WTC11 (cell line): ENCODE measurements at regions not wholly inside any gene's neighbourhood (a gene's known extent, or its start where the extent isn't known, plus 50 kb on each side); places are given as distances from the start of the nearest gene placed in this dataset.

Experiments used
- ATAC-seq: fragments of 200-7000 bp; cut with Tn5 transposase; 2 replicates; pipeline ENCODE4 v1.10.0; 2021; ENCODE audit warnings: mild to moderate bottlenecking, moderate library complexity
- CTCF ChIA-PET: fragments of 300-600 bp; sonication (Branson Sonifier 250); formaldehyde crosslinking; loops from one replicate; lab custom pipeline; 2021; ENCODE audit warnings: antibody characterized with exemption; lab: Charles Lee
- POLR2A ChIA-PET: fragments of 350-600 bp; sonication (Branson Sonifier 250); formaldehyde crosslinking; loops from one replicate; lab custom pipeline; 2021; ENCODE audit warnings: antibody characterized with exemption; lab: Charles Lee
- DNase-seq: peaks from one replicate; pipeline ENCODE4 v3.0.0; 2021; ENCODE audit warnings: low spot score
- H3K27ac Mint-ChIP-seq: 2 replicates; pipeline ENCODE4 v1.8.0; 2021; ENCODE audit warnings: mixed read lengths
- H3K27me3 Mint-ChIP-seq: 2 replicates; pipeline ENCODE4 v1.8.0; 2021; ENCODE audit warnings: low read depth, mild to moderate bottlenecking, moderate library complexity, mixed read lengths
- H3K36me3 Mint-ChIP-seq: 2 replicates; pipeline ENCODE4 v1.8.0; 2021; ENCODE audit warnings: mixed read lengths
- H3K4me1 Mint-ChIP-seq: 2 replicates; pipeline ENCODE4 v1.8.0; 2022; ENCODE audit warnings: mixed read lengths
- H3K4me3 Mint-ChIP-seq: 2 replicates; pipeline ENCODE4 v1.8.0; 2021; ENCODE audit warnings: mild to moderate bottlenecking, moderate library complexity, mixed read lengths
- H3K9me3 Mint-ChIP-seq: 2 replicates; pipeline ENCODE4 v1.8.0; 2021; ENCODE audit warnings: mixed read lengths
- ARID4B ChIP-seq: sonication (generic); formaldehyde crosslinking; IDR thresholded peaks from 2 replicates; pipeline ENCODE4 v1.8.0; 2023; ENCODE audit warnings: missing genetic modification reagents, mild to moderate bottlenecking, borderline replicate concordance
- CBFB ChIP-seq: sonication (generic); formaldehyde crosslinking; IDR thresholded peaks from 2 replicates; pipeline ENCODE4 v1.8.1; 2022; ENCODE audit warnings: mild to moderate bottlenecking, low read depth, missing genetic modification reagents
- CDX4 ChIP-seq: fragments of 250-450 bp; sonication (Bioruptor Pico); IDR thresholded peaks from 2 replicates; pipeline ENCODE4 v1.9.0; 2021; ENCODE audit warnings: moderate library complexity, mild to moderate bottlenecking, inconsistent platforms, borderline replicate concordance
- EMX1 ChIP-seq: fragments of 250-450 bp; sonication (Bioruptor Pico); IDR thresholded peaks from 2 replicates; pipeline ENCODE4 v1.8.0; 2021; ENCODE audit warnings: mild to moderate bottlenecking
- ETV6 ChIP-seq: sonication (generic); formaldehyde crosslinking; IDR thresholded peaks from 2 replicates; pipeline ENCODE4 v1.8.1; 2022; ENCODE audit warnings: mild to moderate bottlenecking, missing genetic modification reagents
- FOXK1 ChIP-seq: sonication (generic); formaldehyde crosslinking; IDR thresholded peaks from 2 replicates; pipeline ENCODE4 v1.8.0; 2022; ENCODE audit warnings: mild to moderate bottlenecking, moderate library complexity, missing genetic modification reagents
- IRF2 ChIP-seq: sonication (generic); formaldehyde crosslinking; IDR thresholded peaks from 2 replicates; pipeline ENCODE4 v1.8.0; 2022; ENCODE audit warnings: low read depth, missing genetic modification reagents, borderline replicate concordance
- MYBL2 ChIP-seq: sonication (generic); formaldehyde crosslinking; IDR thresholded peaks from 2 replicates; pipeline ENCODE4 v1.8.1; 2023; ENCODE audit warnings: mild to moderate bottlenecking, moderate library complexity, missing genetic modification reagents
- OVOL2 ChIP-seq: fragments of 250-450 bp; sonication (Bioruptor Pico); IDR thresholded peaks from 2 replicates; pipeline ENCODE4 v1.9.0; 2021; ENCODE audit warnings: mild to moderate bottlenecking, borderline replicate concordance
- PRDM15 ChIP-seq: sonication (generic); formaldehyde crosslinking; IDR thresholded peaks from 2 replicates; pipeline ENCODE4 v1.8.0; 2022; ENCODE audit warnings: missing genetic modification reagents
- SOX15 ChIP-seq: fragments of 250-450 bp; sonication (Bioruptor Pico); IDR thresholded peaks from 2 replicates; pipeline ENCODE4 v1.9.0; 2021; ENCODE audit warnings: mild to moderate bottlenecking
- TEAD4 ChIP-seq: sonication (generic); formaldehyde crosslinking; IDR thresholded peaks from 2 replicates; pipeline ENCODE4 v1.8.0; 2022; ENCODE audit warnings: mild to moderate bottlenecking, missing genetic modification reagents
- ZNF396 ChIP-seq: fragments of 250-450 bp; sonication (Bioruptor Pico); IDR thresholded peaks from 2 replicates; pipeline ENCODE4 v1.8.0; 2021; ENCODE audit warnings: mild to moderate bottlenecking, moderate library complexity, borderline replicate concordance
- ZNF416 ChIP-seq: fragments of 250-450 bp; sonication (Bioruptor Pico); IDR thresholded peaks from 2 replicates; pipeline ENCODE4 v1.9.0; 2021; ENCODE audit warnings: mild to moderate bottlenecking, inconsistent platforms
- ZNF512 ChIP-seq: sonication (generic); formaldehyde crosslinking; IDR thresholded peaks from 2 replicates; pipeline ENCODE4 v1.8.1; 2022; ENCODE audit warnings: missing genetic modification reagents, borderline replicate concordance
- ZNF671 ChIP-seq: fragments of 250-450 bp; sonication (Bioruptor Pico); IDR thresholded peaks from 2 replicates; pipeline ENCODE4 v1.8.0; 2021; ENCODE audit warnings: mild to moderate bottlenecking
- TF ChIP-seq, protein P1 (sequence below): sonication (generic); formaldehyde crosslinking; conservative IDR thresholded peaks from 2 replicates; pipeline ENCODE4 v1.8.1; 2023; ENCODE audit warnings: mild to moderate bottlenecking, low read depth, missing genetic modification reagents, moderate library complexity
- TF ChIP-seq, protein P2 (sequence below): sonication (generic); formaldehyde crosslinking; IDR thresholded peaks from 2 replicates; pipeline ENCODE4 v1.8.0; 2023; ENCODE audit warnings: missing genetic modification reagents
- TF ChIP-seq, protein P3 (sequence below): sonication (generic); formaldehyde crosslinking; conservative IDR thresholded peaks from 2 replicates; pipeline ENCODE4 v1.8.1; 2022; ENCODE audit warnings: mild to moderate bottlenecking, missing genetic modification reagents

DNA sequence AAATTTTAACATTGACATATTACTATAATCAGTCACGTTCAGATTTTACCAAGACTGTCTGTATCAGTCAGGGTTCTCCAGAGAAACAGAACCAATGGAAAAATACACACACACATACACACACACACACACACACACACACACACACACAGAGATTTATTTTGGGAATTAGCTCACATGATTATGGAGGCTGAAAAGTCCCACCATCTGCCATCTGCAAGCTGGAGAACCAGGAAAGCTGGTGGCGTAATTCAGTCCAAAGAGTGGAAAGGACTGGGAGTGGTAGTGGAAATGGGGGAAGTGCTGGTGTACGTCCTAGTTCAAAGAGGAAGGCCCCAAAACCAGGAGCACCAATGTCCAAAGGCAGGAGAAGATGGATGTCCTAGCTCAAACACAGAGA lies 166.4 kb downstream of the AKAIN1 start (continued):
- no peak for TF ChIP-seq ETV6 (CRISPR knock-in tag)
- TF ChIP-seq PRDM15: no peak
- TF ChIP-seq TEAD4 (CRISPR knock-in tag): no peak

DNA sequence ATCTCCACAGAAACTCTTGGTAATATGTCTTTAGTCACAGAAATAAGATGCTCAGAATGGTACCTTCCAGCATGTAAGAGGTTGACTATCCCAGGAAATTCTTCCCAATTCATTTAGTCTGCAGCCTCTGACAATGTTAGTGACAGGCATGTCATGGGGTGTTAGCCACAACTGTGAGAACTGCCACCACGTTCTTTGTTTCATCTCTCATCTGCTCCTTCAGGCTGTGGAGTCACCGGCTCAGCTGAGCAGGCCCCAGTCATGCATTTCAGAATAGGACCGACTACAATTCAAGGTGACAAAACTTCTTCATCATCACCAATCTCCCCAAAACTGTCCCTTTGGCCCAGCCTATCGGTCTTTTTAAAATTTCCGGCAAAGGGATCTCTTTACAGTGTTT lies 167.5 kb downstream of the AKAIN1 start:
- Mint-ChIP-seq H3K4me1 (no peaks in the 10 kb centered on the region), H3K36me3 (peaks cover 3% of the 10 kb centered on the region), H3K27me3 (no peaks in the 10 kb centered on the region), H3K4me3 (no peak overlapping the region), H3K9me3 (peaks cover 25% of the 10 kb centered on the region), H3K27ac (no peak overlapping the region)
- ATAC-seq (no peak), DNase-seq (no peak)
- ChIA-PET CTCF (no interaction called here), POLR2A (no interaction called here)
- no peak for TF ChIP-seq MYBL2 (CRISPR knock-in tag)
- TF ChIP-seq CDX4 (CRISPR knock-in tag): no peak
- TF ChIP-seq ARID4B (CRISPR knock-in tag): no peak
- no peak for TF ChIP-seq TEAD4 (CRISPR knock-in tag)
- TF ChIP-seq OVOL2: no peak

- no peak for DNase-seq
- CTCF ChIA-PET: interaction anchor here (1.2 to 2.6 kb wide), 3 partner anchors 10 to 918 kb away, joined by 3 to 23 read pairs (median 3); no protein-coding TSS in a partner anchor
- Mint-ChIP-seq H3K27ac (no peak overlapping the region), H3K9me3 (peaks cover 7% of the 10 kb centered on the region), H3K4me3 (no peak overlapping the region), H3K36me3 (peaks cover 3% of the 10 kb centered on the region), H3K4me1 (no peaks in the 10 kb centered on the region), H3K27me3 (peaks cover 3% of the 10 kb centered on the region; the same call in 1 of the 2 replicates)
- POLR2A ChIA-PET: no interaction called here
- ATAC-seq: no peak
- TF ChIP-seq EMX1 (CRISPR knock-in tag): no peak
- TF ChIP-seq CBFB (CRISPR knock-in tag): no peak
- TF ChIP-seq, protein P1, sequence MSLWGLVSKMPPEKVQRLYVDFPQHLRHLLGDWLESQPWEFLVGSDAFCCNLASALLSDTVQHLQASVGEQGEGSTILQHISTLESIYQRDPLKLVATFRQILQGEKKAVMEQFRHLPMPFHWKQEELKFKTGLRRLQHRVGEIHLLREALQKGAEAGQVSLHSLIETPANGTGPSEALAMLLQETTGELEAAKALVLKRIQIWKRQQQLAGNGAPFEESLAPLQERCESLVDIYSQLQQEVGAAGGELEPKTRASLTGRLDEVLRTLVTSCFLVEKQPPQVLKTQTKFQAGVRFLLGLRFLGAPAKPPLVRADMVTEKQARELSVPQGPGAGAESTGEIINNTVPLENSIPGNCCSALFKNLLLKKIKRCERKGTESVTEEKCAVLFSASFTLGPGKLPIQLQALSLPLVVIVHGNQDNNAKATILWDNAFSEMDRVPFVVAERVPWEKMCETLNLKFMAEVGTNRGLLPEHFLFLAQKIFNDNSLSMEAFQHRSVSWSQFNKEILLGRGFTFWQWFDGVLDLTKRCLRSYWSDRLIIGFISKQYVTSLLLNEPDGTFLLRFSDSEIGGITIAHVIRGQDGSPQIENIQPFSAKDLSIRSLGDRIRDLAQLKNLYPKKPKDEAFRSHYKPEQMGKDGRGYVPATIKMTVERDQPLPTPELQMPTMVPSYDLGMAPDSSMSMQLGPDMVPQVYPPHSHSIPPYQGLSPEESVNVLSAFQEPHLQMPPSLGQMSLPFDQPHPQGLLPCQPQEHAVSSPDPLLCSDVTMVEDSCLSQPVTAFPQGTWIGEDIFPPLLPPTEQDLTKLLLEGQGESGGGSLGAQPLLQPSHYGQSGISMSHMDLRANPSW (CRISPR knock-in tag): no peak
- no peak for TF ChIP-seq SOX15 (CRISPR knock-in tag)
- TF ChIP-seq, protein P2, sequence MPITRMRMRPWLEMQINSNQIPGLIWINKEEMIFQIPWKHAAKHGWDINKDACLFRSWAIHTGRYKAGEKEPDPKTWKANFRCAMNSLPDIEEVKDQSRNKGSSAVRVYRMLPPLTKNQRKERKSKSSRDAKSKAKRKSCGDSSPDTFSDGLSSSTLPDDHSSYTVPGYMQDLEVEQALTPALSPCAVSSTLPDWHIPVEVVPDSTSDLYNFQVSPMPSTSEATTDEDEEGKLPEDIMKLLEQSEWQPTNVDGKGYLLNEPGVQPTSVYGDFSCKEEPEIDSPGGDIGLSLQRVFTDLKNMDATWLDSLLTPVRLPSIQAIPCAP (CRISPR knock-in tag): no peak
- TF ChIP-seq, protein P3, sequence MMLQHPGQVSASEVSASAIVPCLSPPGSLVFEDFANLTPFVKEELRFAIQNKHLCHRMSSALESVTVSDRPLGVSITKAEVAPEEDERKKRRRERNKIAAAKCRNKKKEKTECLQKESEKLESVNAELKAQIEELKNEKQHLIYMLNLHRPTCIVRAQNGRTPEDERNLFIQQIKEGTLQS (CRISPR knock-in tag): no peak
- no peak for TF ChIP-seq ZNF671
- no peak for TF ChIP-seq FOXK1 (CRISPR knock-in tag)
- TF ChIP-seq ZNF512 (CRISPR knock-in tag): no peak
- TF ChIP-seq ZNF416: no peak
- TF ChIP-seq ZNF396 (CRISPR knock-in tag): no peak
- no peak for TF ChIP-seq IRF2
- no peak for TF ChIP-seq CDX4 (CRISPR knock-in tag)
Observed at GRCh38 chr18:5024741-5025140, 172.3 kb downstream of the AKAIN1 start.
